NT2/D1 (cell line): ENCODE measurements at regions not wholly inside any gene's neighbourhood (a gene's known extent, or its start where the extent isn't known, plus 50 kb on each side); places are given as distances from the start of the nearest gene placed in this dataset.

Source experiments
- DNase-seq: peaks from one replicate; pipeline ENCODE4 v3.0.0-alpha.2; 2011; ENCODE audit warnings: low read depth, low spot score
- H3K27me3 ChIP-seq: 2 replicates; pipeline ENCODE4 v1.6.0; 2011; ENCODE audit warnings: mild to moderate bottlenecking; ENCODE audit not compliant: insufficient read length, insufficient read depth
- H3K36me3 ChIP-seq: 2 replicates; pipeline ENCODE4 v1.6.1; 2011; ENCODE audit warnings: mild to moderate bottlenecking, low read length, mixed read lengths; ENCODE audit not compliant: insufficient read depth, insufficient read length
- H3K4me1 ChIP-seq: 2 replicates; pipeline ENCODE4 v1.5.1; 2011; ENCODE audit not compliant: insufficient read depth, insufficient read length
- H3K4me3 ChIP-seq: 2 replicates; pipeline ENCODE4 v1.5.1; 2011; ENCODE audit warnings: low read depth; ENCODE audit not compliant: insufficient read length
- H3K9ac ChIP-seq: 2 replicates; pipeline ENCODE4 v1.6.0; 2011; ENCODE audit warnings: low read depth; ENCODE audit not compliant: insufficient read length
- H3K9me3 ChIP-seq: 2 replicates; pipeline ENCODE4 v1.5.1; 2011; ENCODE audit warnings: mild to moderate bottlenecking, low read length; ENCODE audit not compliant: insufficient read depth
- SUZ12 ChIP-seq: IDR thresholded peaks from 2 replicates; pipeline ENCODE4 v1.6.1; 2011; ENCODE audit not compliant: insufficient read length, insufficient read depth; ENCODE audit errors: extremely low read depth
- YY1 ChIP-seq: IDR thresholded peaks from 2 replicates; pipeline ENCODE4 v1.6.1; 2011; ENCODE audit not compliant: insufficient read length, insufficient read depth
- ZNF274 ChIP-seq: IDR thresholded peaks from 2 replicates; pipeline ENCODE4 v1.6.1; 2011; ENCODE audit warnings: mild to moderate bottlenecking, low read depth, low read length

DNA sequence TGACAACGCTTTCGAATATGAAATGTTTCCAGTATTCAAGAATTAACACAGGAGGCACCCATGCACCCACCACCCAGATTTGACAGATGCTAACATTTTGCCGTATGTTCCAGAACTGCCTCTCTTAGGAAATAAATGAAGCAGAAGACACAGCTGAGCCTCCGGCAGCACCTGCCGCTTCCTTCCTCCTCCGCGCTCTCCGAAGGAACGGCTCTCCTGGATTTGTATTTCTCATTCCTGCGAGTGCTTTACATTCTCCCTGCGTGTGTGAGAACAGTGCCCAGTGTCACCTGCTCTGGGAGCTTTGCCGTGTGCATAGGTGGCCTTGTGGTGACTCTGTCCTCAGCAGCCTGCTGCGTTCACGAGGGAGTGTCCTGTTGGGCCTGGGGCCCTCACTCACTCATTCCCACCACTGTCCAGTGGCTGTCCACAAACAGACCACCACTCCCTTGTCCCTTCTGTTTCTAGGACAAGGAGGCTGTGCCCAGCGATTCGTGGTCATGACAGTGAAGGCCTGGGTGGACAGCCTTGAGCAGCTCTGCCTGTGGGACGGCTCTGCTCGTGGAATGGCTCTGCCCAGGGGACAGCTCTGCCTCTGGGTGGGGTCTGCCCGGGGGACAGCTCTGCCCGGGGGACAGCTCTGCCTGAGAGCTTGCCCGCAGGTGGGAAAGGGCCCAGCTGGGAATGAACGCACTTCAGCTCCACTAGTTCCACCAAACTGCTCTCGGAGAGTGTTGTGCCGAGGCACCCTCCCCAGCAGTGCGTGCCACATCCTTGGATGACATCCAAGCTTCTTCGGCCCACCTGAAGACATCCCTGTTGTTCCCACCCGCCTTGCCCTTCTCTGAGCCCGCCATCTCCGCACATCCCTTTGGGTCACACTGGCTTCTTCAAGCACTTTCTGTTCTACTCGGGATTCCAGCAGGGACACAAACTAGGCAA lies 170.5 kb upstream of the PPP1R26 start:
- Histone ChIP-seq H3K27me3 (peaks cover 3% of the 10 kb centered on the region), H3K9ac (no peak overlapping the region), H3K4me1 (peaks cover 4% of the 10 kb centered on the region), H3K9me3 (peaks cover 28% of the 10 kb centered on the region), H3K4me3 (no peak overlapping the region), H3K36me3 (no peaks in the 10 kb centered on the region)
- no peak for TF ChIP-seq YY1
- no peak for TF ChIP-seq SUZ12
- no peak for TF ChIP-seq ZNF274
- no peak for DNase-seq

DNA sequence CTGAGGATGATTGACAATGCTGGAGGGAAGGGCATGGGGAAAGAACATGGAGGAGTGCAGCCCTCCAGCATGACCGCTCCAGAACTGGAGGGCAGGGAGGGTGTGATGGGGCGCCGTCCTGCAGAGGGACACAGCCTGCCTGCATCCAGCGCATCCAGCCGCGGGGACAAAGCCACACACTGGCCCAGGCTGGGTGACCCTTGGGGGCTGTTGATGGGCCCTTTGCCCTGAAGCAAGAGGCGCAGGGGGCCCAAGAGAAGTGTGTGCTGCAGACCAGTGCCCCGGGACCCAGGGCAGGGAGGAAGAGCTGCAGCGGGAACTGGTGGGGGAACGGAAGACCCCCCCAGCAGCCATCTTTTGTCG lies 169.8 kb upstream of the PPP1R26 start:
- Histone ChIP-seq H3K36me3 (no peaks in the 10 kb centered on the region), H3K27me3 (peaks cover 3% of the 10 kb centered on the region), H3K9me3 (peaks cover 28% of the 10 kb centered on the region), H3K9ac (no peak overlapping the region), H3K4me3 (no peak overlapping the region), H3K4me1 (peaks cover 4% of the 10 kb centered on the region)
- TF ChIP-seq ZNF274 (no peak), SUZ12 (no peak), YY1 (no peak)
- no peak for DNase-seq

DNA sequence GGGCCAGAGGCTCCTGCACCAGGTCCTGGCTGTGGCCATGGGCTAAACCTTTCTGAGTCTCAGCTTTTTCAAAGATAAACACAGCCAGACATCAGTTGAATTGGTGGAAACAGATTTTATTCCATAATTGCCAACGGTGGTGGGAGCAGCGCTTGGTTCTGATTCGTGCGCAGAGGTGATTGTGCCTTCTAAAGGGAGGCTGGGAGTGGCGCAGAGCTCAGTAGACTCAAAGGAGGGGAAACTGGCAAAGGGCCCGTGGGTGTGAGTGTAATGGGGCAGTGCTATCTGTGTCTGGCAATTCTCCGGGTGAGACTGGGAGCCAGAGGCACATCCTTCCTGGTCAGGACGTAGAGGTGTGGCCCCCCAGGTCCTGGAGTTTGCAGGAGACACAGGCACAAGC lies 169.4 kb upstream of the PPP1R26 start:
- Histone ChIP-seq H3K9me3 (peaks cover 28% of the 10 kb centered on the region), H3K4me3 (no peak overlapping the region), H3K27me3 (peaks cover 3% of the 10 kb centered on the region), H3K4me1 (peaks cover 4% of the 10 kb centered on the region), H3K9ac (no peak overlapping the region), H3K36me3 (no peaks in the 10 kb centered on the region)
- TF ChIP-seq YY1 (no peak), ZNF274 (no peak), SUZ12 (no peak)
- DNase-seq = no peak

DNA sequence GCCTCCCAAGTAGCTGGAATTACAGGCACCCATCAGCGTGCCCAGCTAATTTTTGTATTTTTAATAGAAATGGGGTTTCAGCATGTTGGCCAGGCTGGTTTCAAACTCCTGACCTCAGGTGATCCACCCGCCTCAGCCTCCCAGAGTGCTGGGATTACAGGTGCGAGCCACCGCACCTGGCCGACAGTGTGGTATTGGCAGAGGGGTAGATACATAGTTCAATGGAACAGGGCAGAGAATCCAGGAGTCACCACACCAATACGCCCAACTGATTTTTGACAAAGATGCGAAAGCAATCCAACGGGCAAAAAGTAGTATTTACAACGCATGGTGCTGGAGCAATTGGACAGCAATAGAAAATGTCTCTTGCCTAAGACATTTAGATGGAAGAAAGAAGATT lies 164.0 kb upstream of the PPP1R26 start:
- no peak overlapping the region for H3K9ac ChIP-seq
- no peaks in the 10 kb centered on the region for H3K27me3 ChIP-seq
- H3K4me3 ChIP-seq = no peak overlapping the region
- no peaks in the 10 kb centered on the region for H3K36me3 ChIP-seq
- TF ChIP-seq YY1 = no peak
- no peak for TF ChIP-seq SUZ12
- TF ChIP-seq ZNF274 = no peak
- peaks cover 28% of the 10 kb centered on the region for H3K9me3 ChIP-seq
- H3K4me1 ChIP-seq = peaks cover 3% of the 10 kb centered on the region
- no peak for DNase-seq

DNA sequence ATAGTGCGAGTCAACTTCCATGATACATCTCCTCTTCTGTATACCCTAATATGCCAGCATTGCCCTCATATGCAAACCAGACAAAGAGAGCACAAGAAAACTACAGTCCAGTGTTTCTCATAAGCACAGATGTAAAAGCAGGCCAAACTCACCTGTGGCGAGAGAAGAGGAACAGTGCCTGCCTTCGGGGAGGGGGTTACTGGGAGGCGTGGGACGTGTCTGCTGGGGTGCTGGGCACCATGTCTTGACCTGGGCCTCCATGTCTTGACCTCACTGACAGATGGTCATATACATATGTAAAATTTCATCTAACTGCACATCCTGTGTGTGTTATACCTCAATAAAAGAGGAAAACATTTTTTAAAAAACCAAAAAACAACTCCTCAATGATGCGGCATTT lies 159.3 kb upstream of the PPP1R26 start:
- peaks cover 3% of the 10 kb centered on the region for H3K4me1 ChIP-seq
- TF ChIP-seq YY1 (no peak), ZNF274 (no peak), SUZ12 (no peak)
- H3K27me3 ChIP-seq = no peaks in the 10 kb centered on the region
- no peaks in the 10 kb centered on the region for H3K36me3 ChIP-seq
- peaks cover 18% of the 10 kb centered on the region; the same call in 1 of the 2 replicates for H3K9me3 ChIP-seq
- no peak overlapping the region for H3K4me3 ChIP-seq
- no peak for DNase-seq
- no peak overlapping the region for H3K9ac ChIP-seq

DNA sequence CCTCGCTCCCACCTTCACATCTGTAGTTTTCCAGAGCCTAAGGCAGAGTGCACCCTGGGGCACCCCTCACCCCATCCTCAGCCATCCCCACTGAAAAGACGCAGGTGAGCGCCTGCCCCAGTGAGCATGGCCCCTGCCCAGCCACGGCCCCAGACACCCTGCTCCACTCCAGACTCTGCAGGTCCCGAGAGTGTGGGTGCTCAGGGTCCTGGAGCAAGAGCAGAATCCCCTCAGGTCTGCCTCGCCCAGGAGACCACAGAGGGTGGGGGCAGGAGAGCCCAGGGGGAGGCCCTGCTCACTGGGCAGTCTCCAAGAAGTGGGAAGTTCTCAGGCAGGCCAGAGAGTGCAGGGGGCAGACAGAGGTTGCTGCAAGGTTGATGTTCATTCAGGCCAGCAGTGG lies 158.6 kb upstream of the PPP1R26 start:
- TF ChIP-seq ZNF274 = no peak
- no peak for TF ChIP-seq YY1
- no peak for TF ChIP-seq SUZ12
- no peak overlapping the region for H3K4me3 ChIP-seq

DNA sequence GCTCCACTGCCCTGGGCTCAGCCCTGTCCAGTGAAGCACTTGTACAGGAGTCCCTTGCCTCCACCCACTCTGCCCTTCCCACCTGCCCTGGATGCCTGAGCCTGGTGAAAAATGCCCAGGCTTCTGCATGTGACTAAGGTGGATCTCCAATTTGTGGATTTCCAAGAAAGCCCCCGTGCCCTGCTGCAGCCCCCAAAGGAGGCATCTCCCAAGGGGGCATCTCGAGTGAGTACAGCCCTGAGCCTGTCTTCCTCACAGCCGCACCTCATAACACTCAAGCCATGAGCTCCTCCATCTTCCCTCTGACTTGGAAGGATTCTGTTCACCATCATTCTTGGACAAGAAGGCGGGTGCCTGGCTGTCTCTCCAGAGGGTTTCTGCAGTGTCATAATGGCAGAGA lies 158.0 kb upstream of the PPP1R26 start:
- no peak for DNase-seq
- no peak overlapping the region for H3K9ac ChIP-seq
- no peak overlapping the region for H3K4me3 ChIP-seq
- TF ChIP-seq ZNF274 (no peak), YY1 (no peak), SUZ12 (no peak)
- H3K9me3 ChIP-seq = peaks cover 18% of the 10 kb centered on the region; the same call in 1 of the 2 replicates
- no peaks in the 10 kb centered on the region for H3K36me3 ChIP-seq
- H3K27me3 ChIP-seq = no peaks in the 10 kb centered on the region
- peaks cover 3% of the 10 kb centered on the region for H3K4me1 ChIP-seq

More for the DNA sequence above, 158.6 kb upstream of the PPP1R26 start:
- peaks cover 3% of the 10 kb centered on the region for H3K4me1 ChIP-seq
- no peak for DNase-seq
- H3K9ac ChIP-seq = no peak overlapping the region
- peaks cover 18% of the 10 kb centered on the region; the same call in 1 of the 2 replicates for H3K9me3 ChIP-seq
- H3K36me3 ChIP-seq = no peaks in the 10 kb centered on the region
- no peaks in the 10 kb centered on the region for H3K27me3 ChIP-seq

DNA sequence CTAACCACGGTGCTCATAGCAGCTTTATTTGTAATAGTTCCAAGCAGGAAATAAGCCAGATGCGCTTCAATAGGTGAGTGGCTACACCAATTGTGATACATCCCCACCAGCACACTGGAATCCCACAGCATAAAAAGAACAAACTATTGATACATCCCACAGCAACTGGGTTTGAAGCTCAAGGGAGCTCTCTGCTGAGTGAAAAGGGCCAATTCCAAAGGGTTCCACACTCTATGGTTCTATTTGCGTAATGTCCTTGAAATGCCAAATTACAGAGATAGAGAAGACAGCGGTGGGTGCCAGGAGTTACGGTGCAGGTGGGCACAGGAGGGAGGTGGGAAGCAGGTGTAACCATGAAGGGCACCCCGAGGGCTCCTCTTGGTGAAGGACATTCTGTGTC lies 155.3 kb upstream of the PPP1R26 start:
- no peak overlapping the region for H3K9ac ChIP-seq
- DNase-seq = no peak
- H3K9me3 ChIP-seq = peaks cover 37% of the 10 kb centered on the region; the same call in 1 of the 2 replicates
- TF ChIP-seq YY1 = no peak
- TF ChIP-seq ZNF274 = no peak
- TF ChIP-seq SUZ12 = no peak
- peaks cover 3% of the 10 kb centered on the region for H3K4me1 ChIP-seq
- no peaks in the 10 kb centered on the region for H3K27me3 ChIP-seq
- no peaks in the 10 kb centered on the region for H3K36me3 ChIP-seq
- H3K4me3 ChIP-seq = no peak overlapping the region
